Fibroblast of peridontal ligament (primary cell): ENCODE measurements at regions not wholly inside any gene's neighbourhood (a gene's known extent, or its start where the extent isn't known, plus 50 kb on each side); places are given as distances from the start of the nearest gene placed in this dataset.

Experiments
- DNase-seq: peaks from one replicate; pipeline ENCODE4 v3.0.0-alpha.2; 2010; ENCODE audit errors: extremely low read depth

GRCh38 chr15:47445723-47446392 lies 271.4 kb upstream of the SEMA6D start:
- no peak for DNase-seq

GRCh38 chr15:47460795-47461573 lies 256.3 kb upstream of the SEMA6D start:
- DNase-seq = no peak

- peak; percentile 80 for DNase-seq
Observed at GRCh38 chr15:47461652-47462141, 255.6 kb upstream of the SEMA6D start.

GRCh38 chr15:47466357-47466756 lies 250.9 kb upstream of the SEMA6D start:
- peak; percentile 27 for DNase-seq

GRCh38 chr15:47470983-47471382 lies 246.3 kb upstream of the SEMA6D start:
- DNase-seq = peak; percentile 14

- no peak for DNase-seq
Observed at GRCh38 chr15:47473106-47473725, 244.1 kb upstream of the SEMA6D start.

- peak; percentile 76 for DNase-seq
Observed at GRCh38 chr15:47473832-47474231, 243.5 kb upstream of the SEMA6D start.

GRCh38 chr15:47475336-47475735 lies 242.0 kb upstream of the SEMA6D start:
- no peak for DNase-seq

- peak; percentile 24 for DNase-seq
Observed at GRCh38 chr15:47477341-47477740, 240.0 kb upstream of the SEMA6D start.

GRCh38 chr15:47484059-47484458 lies 233.2 kb upstream of the SEMA6D start:
- no peak for DNase-seq

- no peak for DNase-seq
Observed at GRCh38 chr15:47484997-47485396, 232.3 kb upstream of the SEMA6D start.

- DNase-seq = peak; percentile 42
Observed at GRCh38 chr15:47485419-47485818, 231.9 kb upstream of the SEMA6D start.

- DNase-seq = peak; percentile 38
Observed at GRCh38 chr15:47486040-47486439, 231.3 kb upstream of the SEMA6D start.

- DNase-seq = no peak
Observed at GRCh38 chr15:47492195-47492594, 225.1 kb upstream of the SEMA6D start.

- no peak for DNase-seq
Observed at GRCh38 chr15:47493357-47494247, 223.7 kb upstream of the SEMA6D start.

GRCh38 chr15:47496343-47497185 lies 220.7 kb upstream of the SEMA6D start:
- no peak for DNase-seq

GRCh38 chr15:47500842-47501241 lies 216.5 kb upstream of the SEMA6D start:
- DNase-seq = no peak

GRCh38 chr15:47502041-47502440 lies 215.3 kb upstream of the SEMA6D start:
- no peak for DNase-seq

GRCh38 chr15:47503876-47504275 lies 213.4 kb upstream of the SEMA6D start:
- DNase-seq = no peak

- DNase-seq = no peak
Observed at GRCh38 chr15:47504624-47505256, 212.6 kb upstream of the SEMA6D start.
